Psoas muscle (tissue), 7 donors: ENCODE measurements at regions not wholly inside any gene's neighbourhood (a gene's known extent, or its start where the extent isn't known, plus 50 kb on each side); places are given as distances from the start of the nearest gene placed in this dataset.
"Not testable (repeated sequence)": the region's sequence is repeated elsewhere in the genome, so short reads cannot be mapped to it uniquely, and the experiment has no call there.

Source experiments
- ATAC-seq, 4 donors: fragments of 200-7000 bp; cut with Tn5 transposase; one replicate each; pipeline ENCODE4 v1.9.1; 2020; ENCODE audit warnings: moderate library complexity in 3 of 4, mild to moderate bottlenecking in 2 of 4
- DNase-seq, 2 donors: peaks; one replicate each; pipeline ENCODE4 v3.0.0-alpha.2; 2020
- H3K27ac ChIP-seq: fragments of 200-600 bp; one replicate; pipeline ENCODE4 v1.8.0; 2022
- H3K27me3 ChIP-seq, 3 donors: fragments of 200-600 bp in 1 of 3; one replicate each; pipeline versions ENCODE4 v1.6.1 to v1.8.0; 2013 to 2022; ENCODE audit warnings: low read length in 2 of 3, mild to moderate bottlenecking in 2 of 3, moderate library complexity in 1 of 3; ENCODE audit not compliant: insufficient read depth in 3 of 3
- H3K36me3 ChIP-seq, 2 donors: fragments of 200-600 bp in 1 of 2; one replicate each; pipeline versions ENCODE4 v1.6.1 to v1.8.0; 2013 to 2022; ENCODE audit warnings: low read depth in 1 of 2, mild to moderate bottlenecking in 1 of 2, moderate library complexity in 1 of 2; ENCODE audit not compliant: insufficient read depth in 1 of 2
- H3K4me1 ChIP-seq: fragments of 200-600 bp; one replicate; pipeline ENCODE4 v1.8.0; 2022
- H3K4me3 ChIP-seq: fragments of 200-600 bp; one replicate; pipeline ENCODE4 v1.8.0; 2022; ENCODE audit warnings: mild to moderate bottlenecking
- H3K9me3 ChIP-seq: fragments of 200-600 bp; one replicate; pipeline ENCODE4 v1.8.0; 2022
- CTCF ChIP-seq: fragments of 200-600 bp; IDR thresholded peaks from one replicate; pipeline ENCODE4 v1.8.0; 2022; ENCODE audit warnings: antibody characterized with exemption
- WGBS, 3 donors: extraction: QIAGEN DNeasy Blood & Tissue Kit; methylation state at CpG; one replicate each; pipeline versions ENCODE4 v1.1.6 to v1.1.7; 2013; 5-methylcytosine and 5-hydroxymethylcytosine counted together
- intact Hi-C, 2 donors: fragments of 100-400 bp; cut with DNase I; formaldehyde crosslinking; loops; one replicate each; pipeline versions ENCODE4 v1.11.0 to v1.14.2; 2022
- donor health status: healthy with polysubstance abuse.
- donor health status: DM: no; HTN: no; CAD: no; lungs with moderate emphysema.
- donor health status: Bipolar disorder and iron deficiency.
- donor health status: healthy.
- donor health status: DM: yes; HTN: yes; CAD: no.
- donor health status: DM: no; HTN: no; CAD: no.
- donor health status: DM: yes; HTN: yes; CAD: no.

GRCh38 chrX:10685923-10686595, 65.7 kb upstream of the MID1 start:
- intact Hi-C loops = no loop called here

GRCh38 chrX:10691751-10692150, 71.4 kb upstream of the MID1 start:
- H3K27me3 ChIP-seq, DNase-seq, H3K4me1 ChIP-seq, H3K27ac ChIP-seq, H3K4me3 ChIP-seq, H3K9me3 ChIP-seq, H3K36me3 ChIP-seq, ATAC-seq, intact Hi-C loops: not testable (repeated sequence)
- 85 to 95% (median 92%) methylated on average over 4 of the region's 4 CpGs for WGBS, 3 donors

More at GRCh38 chrX:10685923-10686595, 65.7 kb upstream of the MID1 start:
- no peaks in the 10 kb centered on the region for H3K4me1 ChIP-seq
- no peak for TF ChIP-seq CTCF
- no peak overlapping the region for H3K4me3 ChIP-seq
- WGBS, 3 donors = 56 to 94% (median 92%) methylated on average over 2 of the region's 2 CpGs
- no peak overlapping the region for H3K27ac ChIP-seq
- no peak for ATAC-seq
- no peaks in the 10 kb centered on the region for H3K36me3 ChIP-seq
- H3K9me3 ChIP-seq = no peaks in the 10 kb centered on the region
- no peaks in the 10 kb centered on the region for H3K27me3 ChIP-seq
- no peak for DNase-seq

GRCh38 chrX:10697616-10698317, 77.4 kb upstream of the MID1 start:
- intact Hi-C loops = no loop called here
- ATAC-seq (no peak), DNase-seq (no peak)
- no peaks in the 10 kb centered on the region for H3K9me3 ChIP-seq
- TF ChIP-seq CTCF = no peak
- H3K4me3 ChIP-seq = no peak overlapping the region
- no peaks in the 10 kb centered on the region for H3K4me1 ChIP-seq
- WGBS, 3 donors = 71 to 80% (median 74%) methylated on average over 7 of the region's 7 CpGs
- no peak overlapping the region for H3K27ac ChIP-seq
- no peaks in the 10 kb centered on the region for H3K36me3 ChIP-seq
- H3K27me3 ChIP-seq = peaks cover 0 to 4% (median 0%) of the 10 kb centered on the region in 3 donors

- Histone ChIP-seq H3K4me3 (no peak overlapping the region), H3K36me3 (no peaks in the 10 kb centered on the region), H3K27me3 (peaks cover 0 to 4% (median 0%) of the 10 kb centered on the region in 3 donors), H3K9me3 (no peaks in the 10 kb centered on the region), H3K27ac (no peak overlapping the region), H3K4me1 (no peaks in the 10 kb centered on the region)
- 68 to 94% (median 91%) methylated on average over 1 of the region's 1 CpG for WGBS, 3 donors
- intact Hi-C loops = no loop called here
- no peak for DNase-seq
- no peak for TF ChIP-seq CTCF
- no peak for ATAC-seq
These were observed 77.9 kb upstream of the MID1 start for GRCh38 chrX:10698318-10698640.

GRCh38 chrX:10702031-10702430, 81.6 kb upstream of the MID1 start:
- 39 to 50% (median 43%) methylated on average over 4 of the region's 4 CpGs for WGBS, 3 donors
- intact Hi-C loops = no loop called here

GRCh38 chrX:10706342-10706741, 86.0 kb upstream of the MID1 start:
- ATAC-seq, H3K4me1 ChIP-seq, intact Hi-C loops, H3K36me3 ChIP-seq, H3K9me3 ChIP-seq, H3K27me3 ChIP-seq, H3K27ac ChIP-seq, H3K4me3 ChIP-seq, DNase-seq: not testable (repeated sequence)
- WGBS, 3 donors = 66 to 91% (median 79%) methylated on average over 3 of the region's 3 CpGs

More at GRCh38 chrX:10702031-10702430, 81.6 kb upstream of the MID1 start:
- no peak for DNase-seq
- TF ChIP-seq CTCF = no peak
- H3K36me3 ChIP-seq = no peaks in the 10 kb centered on the region
- no peaks in the 10 kb centered on the region for H3K9me3 ChIP-seq
- H3K27me3 ChIP-seq = no peaks in the 10 kb centered on the region
- no peak overlapping the region for H3K4me3 ChIP-seq
- no peak overlapping the region for H3K27ac ChIP-seq
- no peaks in the 10 kb centered on the region for H3K4me1 ChIP-seq
- no peak for ATAC-seq
